Glutamatergic neuron (in vitro differentiated cells): ENCODE measurements at regions not wholly inside any gene's neighbourhood (a gene's known extent, or its start where the extent isn't known, plus 50 kb on each side); places are given as distances from the start of the nearest gene placed in this dataset.

Source experiments
- DNase-seq: peaks from one replicate; pipeline ENCODE4 v3.0.0; 2022
- H3K27ac Mint-ChIP-seq: one replicate; pipeline ENCODE4 v1.8.0; 2020; ENCODE audit warnings: mild to moderate bottlenecking, mixed read lengths, inconsistent platforms; ENCODE audit not compliant: unreplicated experiment
- H3K27me3 Mint-ChIP-seq: one replicate; pipeline ENCODE4 v1.8.0; 2020; ENCODE audit warnings: mild to moderate bottlenecking, moderate library complexity, mixed read lengths, inconsistent platforms; ENCODE audit not compliant: unreplicated experiment
- H3K36me3 Mint-ChIP-seq: one replicate; pipeline ENCODE4 v1.8.0; 2020; ENCODE audit warnings: mild to moderate bottlenecking, mixed read lengths, inconsistent platforms; ENCODE audit not compliant: unreplicated experiment
- H3K4me1 Mint-ChIP-seq: one replicate; pipeline ENCODE4 v1.8.0; 2020; ENCODE audit warnings: mild to moderate bottlenecking, low read depth, mixed read lengths, inconsistent platforms; ENCODE audit not compliant: unreplicated experiment
- H3K4me3 Mint-ChIP-seq: one replicate; pipeline ENCODE4 v1.8.0; 2020; ENCODE audit warnings: mild to moderate bottlenecking, mixed read lengths, inconsistent platforms; ENCODE audit not compliant: unreplicated experiment
- H3K9me3 Mint-ChIP-seq: one replicate; pipeline ENCODE4 v1.8.0; 2020; ENCODE audit warnings: mild to moderate bottlenecking, moderate library complexity, mixed read lengths, inconsistent platforms; ENCODE audit not compliant: unreplicated experiment
- TF ChIP-seq, protein P1 (sequence below): fragments of 200-600 bp; sonication (generic); IDR thresholded peaks from one replicate; pipeline ENCODE4 v1.5.0; 2021; ENCODE audit not compliant: partially characterized antibody, unreplicated experiment

GRCh38 chr6:169859978-169860703 is 108.7 kb downstream of the ERMARD start:
- Mint-ChIP-seq H3K4me1 (peaks cover 6% of the 10 kb centered on the region), H3K36me3 (peaks cover 13% of the 10 kb centered on the region), H3K27ac (no peak overlapping the region), H3K9me3 (peaks cover 3% of the 10 kb centered on the region), H3K4me3 (no peak overlapping the region), H3K27me3 (peaks cover 10% of the 10 kb centered on the region)
- no peak for DNase-seq
- TF ChIP-seq, protein P1, sequence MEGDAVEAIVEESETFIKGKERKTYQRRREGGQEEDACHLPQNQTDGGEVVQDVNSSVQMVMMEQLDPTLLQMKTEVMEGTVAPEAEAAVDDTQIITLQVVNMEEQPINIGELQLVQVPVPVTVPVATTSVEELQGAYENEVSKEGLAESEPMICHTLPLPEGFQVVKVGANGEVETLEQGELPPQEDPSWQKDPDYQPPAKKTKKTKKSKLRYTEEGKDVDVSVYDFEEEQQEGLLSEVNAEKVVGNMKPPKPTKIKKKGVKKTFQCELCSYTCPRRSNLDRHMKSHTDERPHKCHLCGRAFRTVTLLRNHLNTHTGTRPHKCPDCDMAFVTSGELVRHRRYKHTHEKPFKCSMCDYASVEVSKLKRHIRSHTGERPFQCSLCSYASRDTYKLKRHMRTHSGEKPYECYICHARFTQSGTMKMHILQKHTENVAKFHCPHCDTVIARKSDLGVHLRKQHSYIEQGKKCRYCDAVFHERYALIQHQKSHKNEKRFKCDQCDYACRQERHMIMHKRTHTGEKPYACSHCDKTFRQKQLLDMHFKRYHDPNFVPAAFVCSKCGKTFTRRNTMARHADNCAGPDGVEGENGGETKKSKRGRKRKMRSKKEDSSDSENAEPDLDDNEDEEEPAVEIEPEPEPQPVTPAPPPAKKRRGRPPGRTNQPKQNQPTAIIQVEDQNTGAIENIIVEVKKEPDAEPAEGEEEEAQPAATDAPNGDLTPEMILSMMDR = no peak

GRCh38 chr6:169859401-169859977 is 108.1 kb downstream of the ERMARD start:
- peaks cover 5% of the 10 kb centered on the region for H3K4me1 Mint-ChIP-seq
- TF ChIP-seq, protein P1 = no peak
- H3K36me3 Mint-ChIP-seq = peaks cover 17% of the 10 kb centered on the region
- H3K27ac Mint-ChIP-seq = no peak overlapping the region
- H3K27me3 Mint-ChIP-seq = peaks cover 10% of the 10 kb centered on the region
- H3K9me3 Mint-ChIP-seq = peaks cover 3% of the 10 kb centered on the region
- no peak overlapping the region for H3K4me3 Mint-ChIP-seq
- DNase-seq = no peak

GRCh38 chr6:169858935-169859351 is 107.5 kb downstream of the ERMARD start:
- Mint-ChIP-seq H3K9me3 (peaks cover 3% of the 10 kb centered on the region), H3K27ac (no peak overlapping the region), H3K4me3 (no peak overlapping the region), H3K27me3 (peaks cover 10% of the 10 kb centered on the region), H3K36me3 (peaks cover 16% of the 10 kb centered on the region), H3K4me1 (peaks cover 5% of the 10 kb centered on the region)
- TF ChIP-seq, protein P1 = no peak
- DNase-seq = no peak

- TF ChIP-seq, protein P1 = no peak
- no peak for DNase-seq
- H3K9me3 Mint-ChIP-seq = peaks cover 3% of the 10 kb centered on the region
- peaks cover 11% of the 10 kb centered on the region for H3K36me3 Mint-ChIP-seq
- no peak overlapping the region for H3K4me3 Mint-ChIP-seq
- H3K4me1 Mint-ChIP-seq = peaks cover 5% of the 10 kb centered on the region
- H3K27me3 Mint-ChIP-seq = peaks cover 5% of the 10 kb centered on the region
- H3K27ac Mint-ChIP-seq = no peak overlapping the region
These were observed 107.0 kb downstream of the ERMARD start for GRCh38 chr6:169858293-169858934.
